ENCODE measurements at regions not wholly inside any gene's neighbourhood (a gene's known extent, or its start where the extent isn't known, plus 50 kb on each side); places are given as distances from the start of the nearest gene placed in this dataset.

GRCh38 chr12:98058838-98059237 lies 456.6 kb upstream of the TMPO start:
- no peak for DNase-seq (ENCODE audit: low read depth, low spot score)

GRCh38 chr12:98059659-98060343 lies 455.6 kb upstream of the TMPO start:
- DNase-seq (ENCODE audit: low read depth, low spot score) = no peak

GRCh38 chr12:98060411-98060810 lies 455.0 kb upstream of the TMPO start:
- DNase-seq (ENCODE audit: low read depth, low spot score) = no peak

GRCh38 chr12:98062464-98063245 lies 452.7 kb upstream of the TMPO start:
- no peak for DNase-seq (ENCODE audit: low read depth, low spot score)

- DNase-seq (ENCODE audit: low read depth, low spot score) = no peak
Observed at GRCh38 chr12:98064501-98064900, 450.9 kb upstream of the TMPO start.

- no peak for DNase-seq (ENCODE audit: low read depth, low spot score)
Observed at GRCh38 chr12:98067795-98068194, 447.6 kb upstream of the TMPO start.

- no peak for DNase-seq (ENCODE audit: low read depth, low spot score)
Observed at GRCh38 chr12:98073610-98074009, 441.8 kb upstream of the TMPO start.

- DNase-seq (ENCODE audit: low read depth, low spot score) = no peak
Observed at GRCh38 chr12:98074286-98074685, 441.1 kb upstream of the TMPO start.

- DNase-seq (ENCODE audit: low read depth, low spot score) = no peak
Observed at GRCh38 chr12:98084391-98084790, 431.0 kb upstream of the TMPO start.

GRCh38 chr12:98085046-98085755 lies 430.2 kb upstream of the TMPO start:
- DNase-seq (ENCODE audit: low read depth, low spot score) = no peak

- DNase-seq (ENCODE audit: low read depth, low spot score) = no peak
Observed at GRCh38 chr12:98090731-98091130, 424.7 kb upstream of the TMPO start.

GRCh38 chr12:98096436-98096835 lies 419.0 kb upstream of the TMPO start:
- no peak for DNase-seq (ENCODE audit: low read depth, low spot score)

GRCh38 chr12:98106031-98106683 lies 409.2 kb upstream of the TMPO start:
- DNase-seq (ENCODE audit: low read depth, low spot score) = no peak

GRCh38 chr12:98109266-98109665 lies 406.1 kb upstream of the TMPO start:
- DNase-seq (ENCODE audit: low read depth, low spot score) = no peak

- no peak for DNase-seq (ENCODE audit: low read depth, low spot score)
Observed at GRCh38 chr12:98110536-98110935, 404.9 kb upstream of the TMPO start.

- DNase-seq (ENCODE audit: low read depth, low spot score) = no peak
Observed at GRCh38 chr12:98113548-98113947, 401.8 kb upstream of the TMPO start.

GRCh38 chr12:98121963-98122362 lies 393.4 kb upstream of the TMPO start:
- DNase-seq (ENCODE audit: low read depth, low spot score) = no peak

- DNase-seq (ENCODE audit: low read depth, low spot score) = no peak
Observed at GRCh38 chr12:98123021-98123461, 392.3 kb upstream of the TMPO start.

- no peak for DNase-seq (ENCODE audit: low read depth, low spot score)
Observed at GRCh38 chr12:98126637-98127335, 388.6 kb upstream of the TMPO start.

- DNase-seq (ENCODE audit: low read depth, low spot score) = no peak
Observed at GRCh38 chr12:98127336-98127679, 388.1 kb upstream of the TMPO start.

GRCh38 chr12:98127854-98128253 lies 387.5 kb upstream of the TMPO start:
- DNase-seq (ENCODE audit: low read depth, low spot score) = no peak

- DNase-seq (ENCODE audit: low read depth, low spot score) = no peak
Observed at GRCh38 chr12:98136544-98136943, 378.8 kb upstream of the TMPO start.

Measured in activated naive CD8-positive, alpha-beta T cell treated with anti-CD3 and anti-CD28 coated beads, Interleukin-2, amount 50 U/mL, for 16 hours (primary cell).